ENCODE measurements at regions not wholly inside any gene's neighbourhood (a gene's known extent, or its start where the extent isn't known, plus 50 kb on each side); places are given as distances from the start of the nearest gene placed in this dataset.

DNA sequence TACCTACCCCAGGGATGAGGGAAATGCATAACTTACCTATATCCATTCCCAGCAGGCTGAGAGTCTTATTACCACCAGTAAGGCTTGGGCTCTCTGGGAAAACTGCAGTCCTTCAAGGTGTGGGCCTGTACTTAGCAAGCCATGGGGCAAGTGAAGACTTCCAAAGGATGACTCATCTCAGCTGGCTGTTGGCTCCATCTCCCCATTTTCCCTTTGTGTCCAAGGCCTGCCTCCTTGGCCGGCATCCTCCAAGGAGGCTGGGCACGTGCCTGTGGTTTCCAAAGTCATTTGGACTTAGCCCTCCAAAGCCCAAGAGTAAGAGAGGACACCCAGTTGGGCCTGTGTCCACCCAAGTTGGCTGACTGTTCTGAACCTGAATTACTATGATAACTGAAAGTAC lies 89.8 kb downstream of the TMEM100 start:
- no peak for TF ChIP-seq SIN3A (IDR thresholded peaks at IDR 0.05; ENCODE audit: borderline replicate concordance, insufficient read depth, low read length)
- no peak for TF ChIP-seq TAF1 (IDR thresholded peaks at IDR 0.05; ENCODE audit: borderline replicate concordance, insufficient read depth, low read length)
- TF ChIP-seq FOXP2 (optimal IDR thresholded peaks at IDR 0.05; ENCODE audit: borderline replicate concordance, extremely low read depth, extremely low read length, insufficient read depth) = no peak
- no peak for TF ChIP-seq POLR2AphosphoS5 (IDR thresholded peaks at IDR 0.05; ENCODE audit: low read depth, low read length)
- no peak for TF ChIP-seq REST (IDR thresholded peaks at IDR 0.05; ENCODE audit: insufficient read depth in 1 of 2, low read depth in 2 of 2, low read length in 2 of 2)

- TF ChIP-seq POLR2AphosphoS5 (IDR thresholded peaks at IDR 0.05; ENCODE audit: low read depth, low read length) (no peak), FOXP2 (optimal IDR thresholded peaks at IDR 0.05; ENCODE audit: borderline replicate concordance, extremely low read depth, extremely low read length, insufficient read depth) (no peak), REST (IDR thresholded peaks at IDR 0.05; ENCODE audit: insufficient read depth in 1 of 2, low read depth in 2 of 2, low read length in 2 of 2) (no peak), TAF1 (IDR thresholded peaks at IDR 0.05; ENCODE audit: borderline replicate concordance, insufficient read depth, low read length) (no peak)
Measured at GRCh38 chr17:55632236-55632635, 90.4 kb downstream of the TMEM100 start.

DNA sequence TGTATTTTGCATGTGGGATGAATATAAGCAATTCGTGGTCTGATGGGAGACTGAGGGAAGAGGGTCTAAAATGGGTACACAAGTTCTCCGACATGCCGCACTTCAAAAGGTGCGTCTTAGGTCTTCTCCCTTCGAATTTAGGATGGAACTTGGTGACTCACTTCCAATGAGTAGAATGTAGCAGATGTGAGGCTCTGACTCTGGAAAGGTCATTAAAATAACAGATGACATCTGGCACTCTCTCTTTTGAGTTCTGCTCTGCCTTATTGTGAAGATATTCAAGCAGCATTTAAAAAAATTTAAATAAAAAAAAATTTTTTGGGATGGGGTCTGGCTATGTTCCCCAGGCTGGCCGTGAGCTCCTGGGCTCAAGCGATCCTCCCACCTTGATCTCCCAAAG lies 92.7 kb downstream of the TMEM100 start:
- TF ChIP-seq TAF1 (IDR thresholded peaks at IDR 0.05; ENCODE audit: borderline replicate concordance, insufficient read depth, low read length) (no peak), POLR2AphosphoS5 (IDR thresholded peaks at IDR 0.05; ENCODE audit: low read depth, low read length) (no peak), FOXP2 (optimal IDR thresholded peaks at IDR 0.05; ENCODE audit: borderline replicate concordance, extremely low read depth, extremely low read length, insufficient read depth) (no peak), SIN3A (IDR thresholded peaks at IDR 0.05; ENCODE audit: borderline replicate concordance, insufficient read depth, low read length) (no peak), REST (IDR thresholded peaks at IDR 0.05; ENCODE audit: insufficient read depth in 1 of 2, low read depth in 2 of 2, low read length in 2 of 2) (no peak)

GRCh38 chr17:55625521-55625920 lies 97.1 kb downstream of the TMEM100 start:
- TF ChIP-seq TAF1 (IDR thresholded peaks at IDR 0.05; ENCODE audit: borderline replicate concordance, insufficient read depth, low read length) = no peak
- no peak for TF ChIP-seq REST (IDR thresholded peaks at IDR 0.05; ENCODE audit: insufficient read depth in 1 of 2, low read depth in 2 of 2, low read length in 2 of 2)
- TF ChIP-seq SIN3A (IDR thresholded peaks at IDR 0.05; ENCODE audit: borderline replicate concordance, insufficient read depth, low read length) = no peak
- no peak for TF ChIP-seq FOXP2 (optimal IDR thresholded peaks at IDR 0.05; ENCODE audit: borderline replicate concordance, extremely low read depth, extremely low read length, insufficient read depth)
- no peak for TF ChIP-seq POLR2AphosphoS5 (IDR thresholded peaks at IDR 0.05; ENCODE audit: low read depth, low read length)
